OCI-LY7 (cell line): ENCODE measurements at regions not wholly inside any gene's neighbourhood (a gene's known extent, or its start where the extent isn't known, plus 50 kb on each side); places are given as distances from the start of the nearest gene placed in this dataset.

Experiments
- BruUV-seq: library from RNA; stranded (reverse); fragments of 400-500 nt; replicated peaks from 2 replicates; lab custom pipeline; 2021; lab: Mats Ljungman, UMichigan
- CTCF ChIA-PET: fragments of 300-600 bp; sonication (Branson Sonifier 250); formaldehyde crosslinking; loops from one replicate; lab custom pipeline; 2022; ENCODE audit warnings: antibody characterized with exemption; ENCODE audit not compliant: unreplicated experiment; lab: Charles Lee
- POLR2A ChIA-PET: fragments of 300-600 bp; sonication (Branson Sonifier 250); formaldehyde crosslinking; loops from one replicate; lab custom pipeline; 2022; ENCODE audit warnings: antibody characterized with exemption; lab: Charles Lee
- DNase-seq: peaks from one replicate; pipeline ENCODE4 v3.0.0-alpha.2; 2015; ENCODE audit warnings: low spot score
- H2AFZ ChIP-seq: fragments of 200-600 bp; sonication (generic), shearing (Covaris generic); 2 replicates; pipeline ENCODE4 v1.6.1; 2014; ENCODE audit warnings: mild to moderate bottlenecking, antibody characterized with exemption, low read length, moderate library complexity
- H3K27ac ChIP-seq: fragments of 200-600 bp; sonication (generic); 2 replicates; pipeline ENCODE4 v1.5.1; 2014; ENCODE audit warnings: mixed run types, low read depth, mild to moderate bottlenecking, moderate library complexity, low read length, inconsistent platforms; ENCODE audit not compliant: poor library complexity, severe bottlenecking
- H3K36me3 ChIP-seq: fragments of 200-600 bp; sonication (generic); 2 replicates; pipeline ENCODE4 v1.6.1; 2014; ENCODE audit warnings: mild to moderate bottlenecking, antibody characterized with exemption, low read length, moderate library complexity, mixed read lengths; ENCODE audit not compliant: insufficient read depth
- H3K4me1 ChIP-seq: fragments of 200-600 bp; sonication (generic); 2 replicates; pipeline ENCODE4 v1.5.1; 2014; ENCODE audit warnings: mild to moderate bottlenecking, low read length; ENCODE audit not compliant: insufficient read depth, poor library complexity, severe bottlenecking
- H3K4me2 ChIP-seq: fragments of 200-600 bp; sonication (generic); 2 replicates; pipeline ENCODE4 v1.6.1; 2014; ENCODE audit warnings: mild to moderate bottlenecking, low read length
- H3K4me3 ChIP-seq: fragments of 200-600 bp; sonication (generic); 2 replicates; pipeline ENCODE4 v1.5.1; 2014; ENCODE audit warnings: mild to moderate bottlenecking, low read depth, low read length; ENCODE audit not compliant: poor library complexity, severe bottlenecking
- H3K79me2 ChIP-seq: fragments of 200-600 bp; sonication (generic); 2 replicates; pipeline ENCODE4 v1.6.1; 2016; ENCODE audit warnings: low read depth, mild to moderate bottlenecking, low read length, moderate library complexity, mixed read lengths; ENCODE audit not compliant: insufficient read depth
- H3K9me2 ChIP-seq: fragments of 200-600 bp; sonication (generic); 2 replicates; pipeline ENCODE4 v1.6.1; 2016; ENCODE audit warnings: mild to moderate bottlenecking, low read length, mixed read lengths; ENCODE audit not compliant: insufficient read depth
- H3K9me3 ChIP-seq: fragments of 200-600 bp; sonication (generic); 2 replicates; pipeline ENCODE4 v1.6.1; 2014; ENCODE audit warnings: mild to moderate bottlenecking, mixed run types, low read length, mixed read lengths
- H4K20me1 ChIP-seq: fragments of 200-600 bp; sonication (generic); 2 replicates; pipeline ENCODE4 v1.6.1; 2014; ENCODE audit warnings: mild to moderate bottlenecking, antibody characterized with exemption, low read length, moderate library complexity, mixed read lengths; ENCODE audit not compliant: insufficient read depth
- EZH2phosphoT487 ChIP-seq: fragments of 200-600 bp; sonication (generic); IDR thresholded peaks from 2 replicates; pipeline ENCODE4 v1.6.1; 2018; ENCODE audit warnings: low read depth, borderline replicate concordance, mild to moderate bottlenecking, mixed run types, antibody characterized with exemption, low read length, moderate library complexity, mixed read lengths
- intact Hi-C: fragments of 100-400 bp; cut with micrococcal nuclease; formaldehyde crosslinking; loops from one replicate; pipeline ENCODE4 v1.10.0; 2022; ENCODE audit not compliant: unreplicated experiment
- TF ChIP-seq, protein P1 (sequence below): fragments of 200-600 bp; sonication (generic); conservative IDR thresholded peaks from 2 replicates; pipeline ENCODE4 v1.5.1; 2014; ENCODE audit warnings: mild to moderate bottlenecking, antibody characterized with exemption, low read length, moderate library complexity, mixed read lengths

DNA sequence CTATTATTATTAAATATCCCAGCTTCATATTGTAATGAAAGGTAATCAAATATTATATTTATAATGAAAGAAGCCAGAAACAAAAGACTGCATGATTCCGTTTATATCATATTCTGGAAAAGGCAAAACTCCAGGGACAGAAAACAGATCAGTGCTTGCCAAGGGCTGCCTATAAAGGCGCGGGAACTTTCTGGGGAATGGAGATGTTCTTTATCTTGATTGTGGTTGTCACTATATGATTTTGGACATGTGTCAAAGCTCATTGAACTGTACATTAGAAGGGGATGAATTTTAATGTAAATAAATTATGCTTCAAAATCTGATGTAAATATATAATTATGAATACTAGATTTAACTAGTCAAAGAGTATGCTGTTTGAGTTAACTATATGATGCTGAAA lies 115.4 kb upstream of the KRAS start:
- Histone ChIP-seq H3K4me2 (no peak overlapping the region), H4K20me1 (no peaks in the 10 kb centered on the region), H3K4me3 (no peak overlapping the region), H3K36me3 (no peaks in the 10 kb centered on the region), H3K9me2 (no peaks in the 10 kb centered on the region), H3K9me3 (no peaks in the 10 kb centered on the region), H2AFZ (no peak overlapping the region), H3K79me2 (no peaks in the 10 kb centered on the region), H3K4me1 (peaks cover 8% of the 10 kb centered on the region), H3K27ac (no peak overlapping the region)
- CTCF ChIA-PET: no interaction called here
- BruUV-seq: no TSS peak
- DNase-seq: no peak
- intact Hi-C loops: no loop called here
- POLR2A ChIA-PET: interaction anchor here (0.6 to 3.3 kb wide), 10 partner anchors 16 to 608 kb away, joined by 3 to 14 read pairs (median 4); no protein-coding TSS in a partner anchor
- TF ChIP-seq, protein P1, sequence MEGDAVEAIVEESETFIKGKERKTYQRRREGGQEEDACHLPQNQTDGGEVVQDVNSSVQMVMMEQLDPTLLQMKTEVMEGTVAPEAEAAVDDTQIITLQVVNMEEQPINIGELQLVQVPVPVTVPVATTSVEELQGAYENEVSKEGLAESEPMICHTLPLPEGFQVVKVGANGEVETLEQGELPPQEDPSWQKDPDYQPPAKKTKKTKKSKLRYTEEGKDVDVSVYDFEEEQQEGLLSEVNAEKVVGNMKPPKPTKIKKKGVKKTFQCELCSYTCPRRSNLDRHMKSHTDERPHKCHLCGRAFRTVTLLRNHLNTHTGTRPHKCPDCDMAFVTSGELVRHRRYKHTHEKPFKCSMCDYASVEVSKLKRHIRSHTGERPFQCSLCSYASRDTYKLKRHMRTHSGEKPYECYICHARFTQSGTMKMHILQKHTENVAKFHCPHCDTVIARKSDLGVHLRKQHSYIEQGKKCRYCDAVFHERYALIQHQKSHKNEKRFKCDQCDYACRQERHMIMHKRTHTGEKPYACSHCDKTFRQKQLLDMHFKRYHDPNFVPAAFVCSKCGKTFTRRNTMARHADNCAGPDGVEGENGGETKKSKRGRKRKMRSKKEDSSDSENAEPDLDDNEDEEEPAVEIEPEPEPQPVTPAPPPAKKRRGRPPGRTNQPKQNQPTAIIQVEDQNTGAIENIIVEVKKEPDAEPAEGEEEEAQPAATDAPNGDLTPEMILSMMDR: no peak
- TF ChIP-seq EZH2phosphoT487: no peak

DNA sequence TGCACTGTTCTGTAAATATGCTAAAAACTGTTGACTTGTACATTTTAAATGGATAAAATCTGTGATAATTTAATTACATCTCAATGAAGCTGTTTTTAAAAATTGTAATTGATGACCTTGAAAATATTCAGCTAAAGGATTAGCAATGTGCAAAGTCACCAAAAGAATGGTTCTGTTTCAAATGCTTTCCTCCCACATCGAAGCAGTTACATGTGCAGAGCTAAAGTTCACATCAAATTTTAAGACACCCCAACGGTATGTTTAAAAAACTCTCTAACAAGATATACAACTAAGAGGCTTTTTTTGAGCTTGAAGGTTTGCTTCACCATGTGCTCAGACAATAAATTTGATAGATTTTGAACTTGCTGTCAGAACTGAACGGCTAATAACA lies 114.6 kb upstream of the KRAS start:
- peaks cover 8% of the 10 kb centered on the region for H3K4me1 ChIP-seq
- H3K36me3 ChIP-seq: no peaks in the 10 kb centered on the region
- no peaks in the 10 kb centered on the region for H3K9me3 ChIP-seq
- no peak overlapping the region for H3K27ac ChIP-seq
- TF ChIP-seq, protein P1: no peak
- TF ChIP-seq EZH2phosphoT487: no peak
- ChIA-PET CTCF (no interaction called here), POLR2A (interaction anchor here (0.5 to 1.4 kb wide), 10 partner anchors 9 to 613 kb away, joined by 3 to 6 read pairs (median 4); no protein-coding TSS in a partner anchor)
- intact Hi-C loops: no loop called here
- no TSS peak for BruUV-seq
- no peaks in the 10 kb centered on the region for H3K79me2 ChIP-seq
- peak overlapping the region; percentile 64 for H2AFZ ChIP-seq
- peak overlapping the region; percentile 4; the same call in 1 of the 2 replicates for H3K4me2 ChIP-seq
- H3K4me3 ChIP-seq: no peak overlapping the region
- no peak for DNase-seq
- no peaks in the 10 kb centered on the region for H3K9me2 ChIP-seq
- no peaks in the 10 kb centered on the region for H4K20me1 ChIP-seq

DNA sequence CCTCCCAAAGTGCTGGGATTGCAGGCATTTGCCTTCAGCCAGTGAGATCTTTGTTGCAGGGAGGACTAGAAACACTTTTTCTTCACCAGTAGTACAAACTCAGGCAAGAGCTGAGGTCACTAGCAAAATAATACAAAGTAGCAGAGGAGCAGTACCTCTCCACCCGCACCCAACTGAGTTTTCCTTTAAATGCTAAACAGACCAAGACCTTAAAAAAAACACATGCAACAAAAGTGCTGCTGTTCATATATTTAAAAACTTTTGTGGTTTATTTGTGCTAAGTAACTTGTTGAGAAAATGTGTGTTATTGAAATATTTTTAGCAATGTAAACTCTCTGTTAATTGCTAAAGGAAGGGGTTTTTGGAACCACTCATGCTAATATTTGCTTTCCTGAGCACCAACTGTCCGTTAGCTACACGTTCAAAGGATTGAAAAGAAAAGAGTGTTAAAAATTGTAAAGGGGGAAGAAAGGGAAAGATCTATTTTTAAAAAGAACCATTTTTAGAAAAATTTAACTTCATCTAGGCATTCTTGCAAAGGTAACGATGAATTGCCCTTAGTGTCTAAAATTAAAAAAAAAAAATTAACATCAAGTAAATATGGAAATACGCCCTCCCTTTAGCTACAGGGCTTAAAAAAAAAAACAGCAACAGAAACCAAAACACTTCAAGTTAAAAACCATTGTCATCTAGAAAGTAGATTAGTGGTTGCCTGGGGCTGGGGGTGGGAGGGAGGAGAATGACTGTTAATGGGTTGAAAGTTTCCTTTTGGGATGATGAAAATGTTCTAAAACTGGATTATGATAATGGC lies 114.0 kb upstream of the KRAS start:
- Histone ChIP-seq H3K27ac (no peak overlapping the region), H3K9me2 (no peaks in the 10 kb centered on the region), H3K4me2 (peak overlapping the region; percentile 4; the same call in 1 of the 2 replicates), H3K9me3 (no peaks in the 10 kb centered on the region), H3K36me3 (no peaks in the 10 kb centered on the region), H4K20me1 (no peaks in the 10 kb centered on the region), H3K79me2 (no peaks in the 10 kb centered on the region), H3K4me3 (no peak overlapping the region), H3K4me1 (peaks cover 8% of the 10 kb centered on the region), H2AFZ (peak overlapping the region; percentile 64)
- DNase-seq: no peak
- TF ChIP-seq, protein P1: no peak
- no peak for TF ChIP-seq EZH2phosphoT487
- ChIA-PET CTCF (no interaction called here), POLR2A (interaction anchor here (0.5 to 1.4 kb wide), 10 partner anchors 10 to 613 kb away, joined by 3 to 6 read pairs (median 4); no protein-coding TSS in a partner anchor)
- intact Hi-C loops: no loop called here
- BruUV-seq: no TSS peak
